ENCODE measurements at regions not wholly inside any gene's neighbourhood (a gene's known extent, or its start where the extent isn't known, plus 50 kb on each side); places are given as distances from the start of the nearest gene placed in this dataset.
"Not testable (repeated sequence)": the region's sequence is repeated elsewhere in the genome, so short reads cannot be mapped to it uniquely, and the experiment has no call there.

- DNase-seq (ENCODE audit: low spot score): not testable (repeated sequence)
Measured at GRCh38 chr10:46095943-46096342, 49.9 kb upstream of the MSMB start.

GRCh38 chr10:46096446-46096845, 50.4 kb upstream of the MSMB start:
- DNase-seq (ENCODE audit: low spot score): peak; percentile 80

GRCh38 chr10:46096909-46097575, 51.0 kb upstream of the MSMB start:
- no peak for DNase-seq (ENCODE audit: low spot score)

- no peak for DNase-seq (ENCODE audit: low spot score)
Measured at GRCh38 chr10:46097576-46098317, 51.7 kb upstream of the MSMB start.

- DNase-seq (ENCODE audit: low spot score): no peak
Measured at GRCh38 chr10:46098386-46098785, 52.3 kb upstream of the MSMB start.

GRCh38 chr10:46098925-46099324, 52.9 kb upstream of the MSMB start:
- not testable (repeated sequence) for DNase-seq (ENCODE audit: low spot score)

- no peak for DNase-seq (ENCODE audit: low spot score)
Measured at GRCh38 chr10:46104071-46104585, 58.1 kb upstream of the MSMB start.

GRCh38 chr10:46105416-46105815, 59.3 kb upstream of the MSMB start:
- DNase-seq (ENCODE audit: low spot score): not testable (repeated sequence)

- not testable (repeated sequence) for DNase-seq (ENCODE audit: low spot score)
Measured at GRCh38 chr10:46105856-46106409, 59.9 kb upstream of the MSMB start.

- DNase-seq (ENCODE audit: low spot score): peak; percentile 55
Measured at GRCh38 chr10:46106410-46107255, 60.6 kb upstream of the MSMB start.

GRCh38 chr10:46108158-46108499, 62.1 kb upstream of the MSMB start:
- DNase-seq (ENCODE audit: low spot score): not testable (repeated sequence)

- not testable (repeated sequence) for DNase-seq (ENCODE audit: low spot score)
Measured at GRCh38 chr10:46154271-46154670, 108.2 kb upstream of the MSMB start.

- DNase-seq (ENCODE audit: low spot score): not testable (repeated sequence)
Measured at GRCh38 chr10:46154683-46155082, 108.6 kb upstream of the MSMB start.

GRCh38 chr10:46156866-46157265, 110.8 kb upstream of the MSMB start:
- DNase-seq (ENCODE audit: low spot score): not testable (repeated sequence)

- DNase-seq (ENCODE audit: low spot score): no peak
Measured at GRCh38 chr10:46169736-46170135, 117.1 kb upstream of the ANTXRL start.

- no peak for DNase-seq (ENCODE audit: low spot score)
Measured at GRCh38 chr10:46170789-46171188, 116.0 kb upstream of the ANTXRL start.

GRCh38 chr10:46171661-46172060, 115.1 kb upstream of the ANTXRL start:
- no peak for DNase-seq (ENCODE audit: low spot score)

- DNase-seq (ENCODE audit: low spot score): no peak
Measured at GRCh38 chr10:46175296-46175695, 111.5 kb upstream of the ANTXRL start.

- no peak for DNase-seq (ENCODE audit: low spot score)
Measured at GRCh38 chr10:46175831-46176230, 111.0 kb upstream of the ANTXRL start.

- not testable (repeated sequence) for DNase-seq (ENCODE audit: low spot score)
Measured at GRCh38 chr10:46187431-46187830, 99.4 kb upstream of the ANTXRL start.

- no peak for DNase-seq (ENCODE audit: low spot score)
Measured at GRCh38 chr10:46197050-46197449, 89.7 kb upstream of the ANTXRL start.

- DNase-seq (ENCODE audit: low spot score): no peak
Measured at GRCh38 chr10:46198516-46198915, 88.3 kb upstream of the ANTXRL start.

Data from hepatic stellate cell (primary cell).